GM23338 (cell line): ENCODE measurements at regions not wholly inside any gene's neighbourhood (a gene's known extent, or its start where the extent isn't known, plus 50 kb on each side); places are given as distances from the start of the nearest gene placed in this dataset. TPM values are rescaled to one million over a fixed set of nuclear protein-coding genes. Genes with fewer than 3 reads are reported as not detected.

Experiments
- small RNA-seq: library from RNA; depleted of rRNA; stranded (forward); fragments of <200 nt; gene quantifications from one replicate; pipeline ENCODE3, GENCODE V24; 2014; ENCODE audit warnings: low replicate concordance
- TF ChIP-seq, protein P1 (sequence below): IDR thresholded peaks from 2 replicates; pipeline ENCODE4 v1.6.1; 2016; ENCODE audit warnings: antibody characterized with exemption

DNA sequence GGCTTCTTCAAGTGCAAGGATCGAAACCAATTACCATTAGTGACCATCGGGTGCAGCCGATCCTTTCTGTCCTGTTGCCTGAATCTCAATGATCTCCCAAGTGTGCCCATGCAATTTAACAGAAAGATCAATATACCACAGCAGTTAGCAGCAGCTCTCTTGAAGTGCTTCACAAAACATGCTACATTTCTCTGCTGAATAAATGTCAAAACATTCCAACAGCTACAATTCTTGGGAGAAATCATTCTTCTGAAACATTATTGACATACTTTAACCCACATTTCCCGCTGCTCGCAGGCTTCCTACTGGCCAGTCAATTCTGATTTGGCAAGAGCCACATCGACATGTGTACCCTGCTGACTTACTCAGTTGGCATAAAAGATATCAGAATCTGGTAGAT lies 907.7 kb downstream of the TMEM182 start (continued):
- TF ChIP-seq, protein P1, sequence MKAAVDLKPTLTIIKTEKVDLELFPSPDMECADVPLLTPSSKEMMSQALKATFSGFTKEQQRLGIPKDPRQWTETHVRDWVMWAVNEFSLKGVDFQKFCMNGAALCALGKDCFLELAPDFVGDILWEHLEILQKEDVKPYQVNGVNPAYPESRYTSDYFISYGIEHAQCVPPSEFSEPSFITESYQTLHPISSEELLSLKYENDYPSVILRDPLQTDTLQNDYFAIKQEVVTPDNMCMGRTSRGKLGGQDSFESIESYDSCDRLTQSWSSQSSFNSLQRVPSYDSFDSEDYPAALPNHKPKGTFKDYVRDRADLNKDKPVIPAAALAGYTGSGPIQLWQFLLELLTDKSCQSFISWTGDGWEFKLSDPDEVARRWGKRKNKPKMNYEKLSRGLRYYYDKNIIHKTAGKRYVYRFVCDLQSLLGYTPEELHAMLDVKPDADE = no peak

Small RNA genes lying in the stretch of these regions (small RNA-seq; reads per million reads assigned to genes)
- gene AC010881.1 = not detected
- not detected for gene AC018880.2
